ENCODE measurements at regions not wholly inside any gene's neighbourhood (a gene's known extent, or its start where the extent isn't known, plus 50 kb on each side); places are given as distances from the start of the nearest gene placed in this dataset.

GRCh38 chr2:81181845-81182244, 877.3 kb upstream of the LRRTM1 start:
- DNase-seq = no peak

GRCh38 chr2:81171447-81171846, 866.9 kb upstream of the LRRTM1 start:
- DNase-seq = no peak

- no peak for DNase-seq
These were observed 859.0 kb upstream of the LRRTM1 start for GRCh38 chr2:81163583-81163982.

GRCh38 chr2:81158505-81158904, 854.0 kb upstream of the LRRTM1 start:
- DNase-seq = no peak

- DNase-seq = no peak
These were observed 843.8 kb upstream of the LRRTM1 start for GRCh38 chr2:81148323-81148722.

GRCh38 chr2:81136296-81136695, 831.7 kb upstream of the LRRTM1 start:
- DNase-seq = peak in 22 of 58 donors; percentile 2 to 57 (median 18)

GRCh38 chr2:81097361-81097760, 792.8 kb upstream of the LRRTM1 start:
- no peak for DNase-seq

GRCh38 chr2:81093031-81093430, 788.5 kb upstream of the LRRTM1 start:
- no peak for DNase-seq

- peak in 7 of 58 donors; percentile 0 to 40 (median 2) for DNase-seq
These were observed 783.1 kb upstream of the LRRTM1 start for GRCh38 chr2:81087646-81088045.

- no peak for DNase-seq
These were observed 779.5 kb upstream of the LRRTM1 start for GRCh38 chr2:81084101-81084500.

GRCh38 chr2:81078631-81079030, 774.1 kb upstream of the LRRTM1 start:
- no peak for DNase-seq

- DNase-seq = no peak
These were observed 773.5 kb upstream of the LRRTM1 start for GRCh38 chr2:81078102-81078501.

GRCh38 chr2:81077396-81077795, 772.8 kb upstream of the LRRTM1 start:
- no peak for DNase-seq

GRCh38 chr2:81073412-81073811, 768.9 kb upstream of the LRRTM1 start:
- no peak for DNase-seq

- no peak for DNase-seq
These were observed 763.6 kb upstream of the LRRTM1 start for GRCh38 chr2:81068144-81068543.

GRCh38 chr2:81061016-81061415, 756.5 kb upstream of the LRRTM1 start:
- DNase-seq = no peak

GRCh38 chr2:81050580-81051095, 746.1 kb upstream of the LRRTM1 start:
- peak in 2 of 58 donors; percentile 3 to 16 for DNase-seq

- DNase-seq = peak in 1 of 58 donors; percentile 9
These were observed 739.1 kb upstream of the LRRTM1 start for GRCh38 chr2:81043681-81044080.

GRCh38 chr2:81007104-81007503, 702.6 kb upstream of the LRRTM1 start:
- DNase-seq = no peak

GRCh38 chr2:81002906-81003305, 698.4 kb upstream of the LRRTM1 start:
- DNase-seq = no peak

GRCh38 chr2:80987466-80987865, 682.9 kb upstream of the LRRTM1 start:
- no peak for DNase-seq

- no peak for DNase-seq
These were observed 665.3 kb upstream of the LRRTM1 start for GRCh38 chr2:80969900-80970299.

GRCh38 chr2:80968450-80968849, 663.9 kb upstream of the LRRTM1 start:
- DNase-seq = no peak

GRCh38 chr2:80947601-80948130, 643.1 kb upstream of the LRRTM1 start:
- no peak for DNase-seq

All from anterior cingulate cortex (tissue), 58 donors.